GM19467 (cell line): ENCODE measurements at regions not wholly inside any gene's neighbourhood (a gene's known extent, or its start where the extent isn't known, plus 50 kb on each side); places are given as distances from the start of the nearest gene placed in this dataset.

Experiments used
- ATAC-seq: cut with Tn5 transposase; IDR thresholded peaks from one replicate; pipeline ENCODE4 v1.9.1; 2021; ENCODE audit warnings: mild to moderate bottlenecking, moderate library complexity; ENCODE audit not compliant: unreplicated experiment

GRCh38 chr9:90035471-90035870 lies 430.7 kb downstream of the GADD45G start:
- no peak for ATAC-seq

- ATAC-seq = no peak
These were observed 432.5 kb downstream of the GADD45G start for GRCh38 chr9:90037146-90037797.

- no peak for ATAC-seq
These were observed 434.0 kb downstream of the GADD45G start for GRCh38 chr9:90038763-90039162.

GRCh38 chr9:90044263-90044662 lies 439.5 kb downstream of the GADD45G start:
- ATAC-seq = no peak

- ATAC-seq = no peak
These were observed 439.9 kb downstream of the GADD45G start for GRCh38 chr9:90044710-90045151.

GRCh38 chr9:90046317-90046861 lies 441.6 kb downstream of the GADD45G start:
- ATAC-seq = no peak

- no peak for ATAC-seq
These were observed 443.0 kb downstream of the GADD45G start for GRCh38 chr9:90047828-90048227.

- no peak for ATAC-seq
These were observed 447.6 kb downstream of the GADD45G start for GRCh38 chr9:90052366-90052765.

- no peak for ATAC-seq
These were observed 448.2 kb downstream of the GADD45G start for GRCh38 chr9:90053027-90053426.

GRCh38 chr9:90054810-90055209 lies 450.0 kb downstream of the GADD45G start:
- ATAC-seq = no peak

GRCh38 chr9:90055226-90055625 lies 450.4 kb downstream of the GADD45G start:
- ATAC-seq = no peak

- no peak for ATAC-seq
These were observed 452.5 kb downstream of the GADD45G start for GRCh38 chr9:90057361-90057760.

- no peak for ATAC-seq
These were observed 453.5 kb downstream of the GADD45G start for GRCh38 chr9:90058182-90058763.

GRCh38 chr9:90059436-90059835 lies 454.6 kb downstream of the GADD45G start:
- ATAC-seq = no peak

GRCh38 chr9:90060256-90060655 lies 455.4 kb downstream of the GADD45G start:
- ATAC-seq = no peak

- no peak for ATAC-seq
These were observed 456.4 kb downstream of the GADD45G start for GRCh38 chr9:90061187-90061586.

GRCh38 chr9:90062982-90063381 lies 458.2 kb downstream of the GADD45G start:
- no peak for ATAC-seq

- no peak for ATAC-seq
These were observed 459.4 kb downstream of the GADD45G start for GRCh38 chr9:90064248-90064647.

- ATAC-seq = no peak
These were observed 460.2 kb downstream of the GADD45G start for GRCh38 chr9:90064971-90065370.

GRCh38 chr9:90065851-90066250 lies 461.0 kb downstream of the GADD45G start:
- ATAC-seq = no peak

- no peak for ATAC-seq
These were observed 464.3 kb downstream of the GADD45G start for GRCh38 chr9:90069085-90069484.

- ATAC-seq = no peak
These were observed 465.2 kb downstream of the GADD45G start for GRCh38 chr9:90070056-90070455.
